Activated T-cell treated with anti-CD3 and anti-CD28 coated beads, Interleukin-2, amount 50 U/mL, for 24 hours (primary cell): ENCODE measurements at regions not wholly inside any gene's neighbourhood (a gene's known extent, or its start where the extent isn't known, plus 50 kb on each side); places are given as distances from the start of the nearest gene placed in this dataset.
"Not testable (repeated sequence)": the region's sequence is repeated elsewhere in the genome, so short reads cannot be mapped to it uniquely, and the experiment has no call there.

Source experiments
- DNase-seq: peaks from one replicate; pipeline ENCODE4 v3.0.0-alpha.2; 2020
- H3K27ac Mint-ChIP-seq: 2 replicates; pipeline ENCODE4 v1.8.0; 2020; ENCODE audit warnings: mild to moderate bottlenecking, mixed read lengths
- H3K27me3 Mint-ChIP-seq: 2 replicates; pipeline ENCODE4 v1.8.0; 2020; ENCODE audit warnings: mixed read lengths
- H3K36me3 Mint-ChIP-seq: 2 replicates; pipeline ENCODE4 v1.8.0; 2020; ENCODE audit warnings: low read depth, mixed read lengths
- H3K4me1 Mint-ChIP-seq: 2 replicates; pipeline ENCODE4 v1.8.0; 2020; ENCODE audit warnings: low read depth, mixed read lengths
- H3K4me3 Mint-ChIP-seq: 2 replicates; pipeline ENCODE4 v1.8.0; 2020; ENCODE audit warnings: mild to moderate bottlenecking, moderate library complexity, mixed read lengths
- H3K9me3 Mint-ChIP-seq: 2 replicates; pipeline ENCODE4 v1.8.0; 2020; ENCODE audit warnings: mixed read lengths

GRCh38 chr14:51575349-51576116 lies 76.2 kb upstream of the FRMD6 start:
- Mint-ChIP-seq H3K36me3 (no peaks in the 10 kb centered on the region), H3K27ac (no peak overlapping the region), H3K9me3 (no peaks in the 10 kb centered on the region), H3K4me1 (no peaks in the 10 kb centered on the region), H3K4me3 (no peak overlapping the region), H3K27me3 (peaks cover 44% of the 10 kb centered on the region)
- DNase-seq, result no peak

GRCh38 chr14:51576117-51576430 lies 75.6 kb upstream of the FRMD6 start:
- Mint-ChIP-seq H3K27ac (no peak overlapping the region), H3K9me3 (no peaks in the 10 kb centered on the region), H3K4me1 (no peaks in the 10 kb centered on the region), H3K36me3 (no peaks in the 10 kb centered on the region), H3K27me3 (peaks cover 48% of the 10 kb centered on the region), H3K4me3 (no peak overlapping the region)
- DNase-seq, result no peak

GRCh38 chr14:51576879-51577278 lies 74.8 kb upstream of the FRMD6 start:
- DNase-seq, result no peak

GRCh38 chr14:51578853-51579252 lies 72.9 kb upstream of the FRMD6 start:
- Mint-ChIP-seq H3K9me3 (no peaks in the 10 kb centered on the region), H3K27me3 (peaks cover 44% of the 10 kb centered on the region), H3K27ac (no peak overlapping the region), H3K4me3 (no peak overlapping the region), H3K4me1 (no peaks in the 10 kb centered on the region), H3K36me3 (no peaks in the 10 kb centered on the region)
- DNase-seq, result no peak

More at GRCh38 chr14:51576879-51577278, 74.8 kb upstream of the FRMD6 start:
- H3K4me3 Mint-ChIP-seq, result no peak overlapping the region
- H3K27ac Mint-ChIP-seq, result no peak overlapping the region
- no peaks in the 10 kb centered on the region for H3K36me3 Mint-ChIP-seq
- peaks cover 51% of the 10 kb centered on the region for H3K27me3 Mint-ChIP-seq
- H3K9me3 Mint-ChIP-seq, result no peaks in the 10 kb centered on the region
- H3K4me1 Mint-ChIP-seq, result no peaks in the 10 kb centered on the region

GRCh38 chr14:51581017-51581881 lies 70.5 kb upstream of the FRMD6 start:
- no peaks in the 10 kb centered on the region for H3K4me1 Mint-ChIP-seq
- no peak for DNase-seq
- no peak overlapping the region for H3K4me3 Mint-ChIP-seq
- H3K36me3 Mint-ChIP-seq, result no peaks in the 10 kb centered on the region
- no peak overlapping the region for H3K27ac Mint-ChIP-seq
- peaks cover 34% of the 10 kb centered on the region for H3K27me3 Mint-ChIP-seq
- H3K9me3 Mint-ChIP-seq, result no peaks in the 10 kb centered on the region

GRCh38 chr14:51582437-51582836 lies 69.3 kb upstream of the FRMD6 start:
- Mint-ChIP-seq H3K9me3 (no peaks in the 10 kb centered on the region), H3K4me3 (no peak overlapping the region), H3K27ac (no peak overlapping the region), H3K4me1 (no peaks in the 10 kb centered on the region), H3K27me3 (peaks cover 22% of the 10 kb centered on the region), H3K36me3 (no peaks in the 10 kb centered on the region)
- no peak for DNase-seq

GRCh38 chr14:51585055-51585454 lies 66.7 kb upstream of the FRMD6 start:
- H3K4me3 Mint-ChIP-seq, result no peak overlapping the region
- H3K27ac Mint-ChIP-seq, result no peak overlapping the region
- no peaks in the 10 kb centered on the region for H3K36me3 Mint-ChIP-seq
- no peak for DNase-seq
- no peaks in the 10 kb centered on the region for H3K9me3 Mint-ChIP-seq
- no peaks in the 10 kb centered on the region for H3K4me1 Mint-ChIP-seq
- peaks cover 23% of the 10 kb centered on the region for H3K27me3 Mint-ChIP-seq

- Mint-ChIP-seq H3K4me3 (no peak overlapping the region), H3K36me3 (no peaks in the 10 kb centered on the region)
- DNase-seq, result no peak
Measured at GRCh38 chr14:51592836-51593235, 58.9 kb upstream of the FRMD6 start.

GRCh38 chr14:51593397-51593796 lies 58.3 kb upstream of the FRMD6 start:
- H3K9me3 Mint-ChIP-seq, result no peaks in the 10 kb centered on the region
- no peak for DNase-seq
- H3K4me3 Mint-ChIP-seq, result no peak overlapping the region
- H3K4me1 Mint-ChIP-seq, result peaks cover 7% of the 10 kb centered on the region
- no peak overlapping the region for H3K27ac Mint-ChIP-seq
- peaks cover 24% of the 10 kb centered on the region for H3K27me3 Mint-ChIP-seq
- H3K36me3 Mint-ChIP-seq, result no peaks in the 10 kb centered on the region

More at GRCh38 chr14:51592836-51593235, 58.9 kb upstream of the FRMD6 start:
- H3K27ac Mint-ChIP-seq, result no peak overlapping the region
- no peaks in the 10 kb centered on the region for H3K9me3 Mint-ChIP-seq
- H3K27me3 Mint-ChIP-seq, result peaks cover 24% of the 10 kb centered on the region
- peaks cover 7% of the 10 kb centered on the region for H3K4me1 Mint-ChIP-seq

GRCh38 chr14:51595881-51596455 lies 55.7 kb upstream of the FRMD6 start:
- Mint-ChIP-seq H3K27me3 (peaks cover 3% of the 10 kb centered on the region), H3K4me3 (no peak overlapping the region), H3K4me1 (peaks cover 7% of the 10 kb centered on the region), H3K36me3 (no peaks in the 10 kb centered on the region), H3K9me3 (no peaks in the 10 kb centered on the region), H3K27ac (no peak overlapping the region)
- no peak for DNase-seq

GRCh38 chr14:51596488-51597117 lies 55.1 kb upstream of the FRMD6 start:
- Mint-ChIP-seq H3K36me3 (no peaks in the 10 kb centered on the region), H3K9me3 (no peaks in the 10 kb centered on the region), H3K4me1 (peaks cover 7% of the 10 kb centered on the region), H3K27ac (no peak overlapping the region), H3K4me3 (no peak overlapping the region), H3K27me3 (peaks cover 2% of the 10 kb centered on the region)
- no peak for DNase-seq

GRCh38 chr14:51597261-51598001 lies 54.3 kb upstream of the FRMD6 start:
- no peak for DNase-seq
- no peaks in the 10 kb centered on the region for H3K9me3 Mint-ChIP-seq
- H3K4me1 Mint-ChIP-seq, result peaks cover 7% of the 10 kb centered on the region
- H3K36me3 Mint-ChIP-seq, result no peaks in the 10 kb centered on the region
- H3K27ac Mint-ChIP-seq, result no peak overlapping the region
- H3K4me3 Mint-ChIP-seq, result no peak overlapping the region
- H3K27me3 Mint-ChIP-seq, result peaks cover 7% of the 10 kb centered on the region

GRCh38 chr14:51598924-51599600 lies 52.6 kb upstream of the FRMD6 start:
- H3K9me3 Mint-ChIP-seq, H3K36me3 Mint-ChIP-seq, DNase-seq, H3K4me3 Mint-ChIP-seq, H3K4me1 Mint-ChIP-seq, H3K27ac Mint-ChIP-seq: not testable (repeated sequence)
- H3K27me3 Mint-ChIP-seq, result peaks cover 14% of the 10 kb centered on the region

- no peak for DNase-seq
- H3K36me3 Mint-ChIP-seq, result no peaks in the 10 kb centered on the region
- H3K4me3 Mint-ChIP-seq, result no peak overlapping the region
- H3K27ac Mint-ChIP-seq, result no peak overlapping the region
- no peaks in the 10 kb centered on the region for H3K9me3 Mint-ChIP-seq
- H3K4me1 Mint-ChIP-seq, result no peaks in the 10 kb centered on the region
- peaks cover 18% of the 10 kb centered on the region for H3K27me3 Mint-ChIP-seq
Measured at GRCh38 chr14:51600658-51601057, 51.1 kb upstream of the FRMD6 start.
